ENCODE measurements at regions not wholly inside any gene's neighbourhood (a gene's known extent, or its start where the extent isn't known, plus 50 kb on each side); places are given as distances from the start of the nearest gene placed in this dataset.
"Not testable (repeated sequence)": the region's sequence is repeated elsewhere in the genome, so short reads cannot be mapped to it uniquely, and the experiment has no call there.

DNA sequence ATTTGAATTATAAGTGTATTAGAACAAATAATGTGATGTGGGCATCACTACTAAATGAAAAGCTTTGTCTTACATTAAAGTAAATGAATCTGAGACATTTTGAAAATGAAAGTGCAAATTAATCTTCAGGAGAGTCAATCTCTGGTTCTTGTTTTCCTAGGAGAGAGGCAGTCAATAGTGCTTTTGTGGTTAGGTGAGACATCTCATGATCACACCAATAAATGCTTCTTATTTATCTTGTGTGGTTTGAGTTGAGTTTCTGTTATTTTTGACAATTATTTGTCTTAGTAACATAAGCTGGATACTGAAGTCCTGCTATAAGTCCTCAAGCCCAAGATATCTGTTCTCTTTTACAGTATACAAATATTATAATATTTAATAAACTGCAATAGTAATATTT lies 1378.0 kb upstream of the PCDH9 start:
- no peak for DNase-seq

DNA sequence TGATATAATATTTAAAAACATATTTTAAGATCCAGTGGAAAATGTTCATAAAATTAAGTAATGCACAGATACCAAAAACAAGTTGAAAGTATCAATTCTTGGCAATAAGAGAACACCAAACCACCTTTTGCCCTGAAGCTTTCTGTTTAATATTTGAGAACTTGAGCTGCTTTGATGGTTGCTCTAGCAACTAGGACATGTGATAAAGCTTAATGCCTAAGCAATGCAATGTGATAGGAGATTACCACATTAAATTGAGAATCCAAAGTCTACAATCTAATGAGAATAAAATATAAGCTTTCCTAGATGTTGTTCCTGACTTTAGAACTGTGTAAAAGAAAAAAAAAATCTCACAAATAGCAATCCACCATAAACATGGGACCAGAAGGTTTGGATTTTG lies 1367.5 kb upstream of the PCDH9 start:
- no peak for DNase-seq

DNA sequence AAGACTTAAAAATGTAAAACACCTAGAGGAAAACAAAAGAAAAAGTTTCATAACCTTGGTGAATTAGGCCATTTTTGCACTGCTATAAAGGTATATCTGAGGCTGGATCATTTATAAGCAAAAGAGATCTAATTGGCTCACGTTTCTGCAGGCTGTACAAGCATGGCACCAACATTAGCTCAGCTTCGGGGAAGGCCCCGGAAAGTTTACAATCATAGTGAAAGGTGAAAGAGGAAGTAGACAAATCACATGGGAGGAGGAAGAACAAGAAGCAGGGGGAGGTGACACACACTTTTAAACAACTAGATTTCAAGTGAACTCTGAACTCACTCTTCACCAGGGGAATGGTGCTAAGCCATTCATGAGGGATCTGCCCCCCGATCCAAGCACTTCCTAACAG lies 1358.5 kb upstream of the PCDH9 start:
- no peak for DNase-seq

DNA sequence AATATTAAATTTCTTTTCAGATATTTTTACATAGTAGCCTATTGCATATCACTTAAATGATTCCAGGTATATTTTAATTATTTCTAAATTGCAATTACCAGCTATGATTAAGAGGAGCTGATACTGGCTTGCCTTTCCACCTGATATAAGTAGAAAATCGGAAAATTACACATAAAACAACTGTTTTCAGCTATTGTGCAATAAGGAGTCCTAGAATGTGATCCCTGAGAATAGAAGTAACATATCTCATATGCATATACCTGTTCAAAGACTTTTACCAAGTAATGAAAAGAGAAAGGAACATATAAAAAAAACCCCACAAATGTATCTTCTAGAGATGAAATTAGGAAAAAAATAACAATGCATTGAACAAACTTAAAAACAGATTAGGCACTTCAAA lies 1354.6 kb upstream of the PCDH9 start:
- no peak for DNase-seq

DNA sequence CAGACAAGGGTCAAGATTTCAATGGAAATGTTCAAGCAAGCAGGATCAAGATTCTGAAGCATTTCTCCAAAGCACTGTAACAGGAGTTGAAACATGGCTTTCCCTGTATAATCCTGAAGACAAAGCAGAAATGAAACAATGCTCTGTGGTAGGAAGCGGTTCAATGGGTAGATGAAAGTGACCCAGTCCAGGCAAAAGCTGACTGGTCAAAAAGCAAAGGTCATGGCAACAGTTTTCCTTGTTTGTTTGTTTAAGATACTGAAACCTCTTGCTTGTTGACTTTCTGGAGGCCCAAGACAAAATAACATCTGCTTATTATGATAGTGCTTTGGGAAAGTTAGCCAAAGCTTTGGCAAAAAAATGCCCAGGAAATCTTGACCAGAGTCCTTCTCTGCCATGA lies 1343.9 kb upstream of the PCDH9 start:
- DNase-seq = no peak

DNA sequence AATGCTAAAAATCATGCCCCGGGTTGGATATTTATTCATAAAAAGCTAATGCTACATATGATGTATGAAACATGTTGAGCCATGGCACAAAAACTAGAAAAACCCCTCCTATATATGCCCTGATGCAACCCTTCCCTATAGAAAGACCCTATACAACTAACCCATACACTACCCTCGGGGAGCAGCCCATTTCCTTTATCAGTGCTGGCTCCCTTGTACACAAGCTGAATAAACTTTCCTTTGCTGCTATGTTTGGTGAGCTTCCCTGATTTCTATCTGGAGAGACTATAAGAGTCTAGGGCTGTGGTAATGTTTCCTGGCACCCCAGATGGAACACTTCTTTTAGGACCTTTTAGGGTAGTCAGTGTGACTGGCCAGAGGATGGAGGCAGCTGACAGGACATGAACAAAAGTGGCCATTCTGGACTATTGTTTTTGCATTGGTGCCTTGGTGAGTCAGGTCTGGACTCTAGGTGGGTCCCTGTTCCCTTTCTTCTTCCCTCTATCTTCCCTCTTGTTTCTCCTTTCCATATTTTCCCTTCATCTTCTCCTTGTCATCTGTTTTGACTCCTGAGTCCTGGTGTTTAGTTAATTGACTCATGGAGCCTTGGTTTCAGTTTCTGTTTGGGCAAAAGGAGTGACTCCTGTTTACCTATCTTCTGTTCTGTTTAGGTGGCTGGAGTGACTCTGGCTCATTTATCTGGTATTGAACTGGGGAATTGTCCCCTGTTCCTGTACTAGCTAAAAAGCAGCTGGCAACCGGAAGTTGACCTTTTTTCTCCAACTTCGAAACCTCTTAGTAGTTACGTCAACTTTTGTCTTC lies 1321.8 kb upstream of the PCDH9 start:
- no peak for DNase-seq

DNA sequence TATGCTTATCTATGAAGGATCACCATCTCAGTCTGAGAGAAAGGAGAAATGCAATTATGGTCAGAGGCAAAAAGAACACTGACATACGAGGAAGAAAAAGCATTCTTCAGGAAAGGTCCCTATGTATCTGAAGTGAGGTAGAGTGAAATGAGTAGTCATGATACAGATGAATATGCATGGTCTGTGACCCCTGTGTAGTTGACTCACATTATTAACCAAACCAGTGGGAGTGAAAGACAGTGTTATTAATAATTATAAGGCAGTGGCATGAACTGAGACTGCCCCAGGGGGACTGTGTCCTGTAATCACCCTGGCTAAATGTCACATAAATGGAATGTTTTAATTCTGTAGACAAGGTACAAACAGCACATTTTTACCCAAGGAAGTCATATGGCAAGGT lies 1320.2 kb upstream of the PCDH9 start:
- DNase-seq = no peak

DNA sequence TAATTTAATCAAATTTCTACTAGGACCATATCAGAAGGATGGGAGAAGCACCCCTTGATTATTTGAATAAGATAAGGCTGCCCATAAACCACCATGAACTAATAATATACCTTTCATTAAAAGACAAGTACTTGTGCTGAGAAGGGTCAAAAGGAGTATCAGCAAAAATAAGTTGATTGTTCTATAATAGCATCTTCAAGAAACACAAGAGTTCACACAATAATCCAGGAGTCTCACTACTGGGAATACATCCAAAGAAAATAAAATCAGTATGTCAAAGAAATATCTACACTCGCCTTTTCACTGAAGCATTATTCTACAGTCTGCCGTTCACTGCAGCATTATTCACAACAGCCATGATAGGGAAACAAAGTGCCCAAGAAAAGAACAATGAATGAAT lies 1310.1 kb upstream of the PCDH9 start:
- no peak for DNase-seq

DNA sequence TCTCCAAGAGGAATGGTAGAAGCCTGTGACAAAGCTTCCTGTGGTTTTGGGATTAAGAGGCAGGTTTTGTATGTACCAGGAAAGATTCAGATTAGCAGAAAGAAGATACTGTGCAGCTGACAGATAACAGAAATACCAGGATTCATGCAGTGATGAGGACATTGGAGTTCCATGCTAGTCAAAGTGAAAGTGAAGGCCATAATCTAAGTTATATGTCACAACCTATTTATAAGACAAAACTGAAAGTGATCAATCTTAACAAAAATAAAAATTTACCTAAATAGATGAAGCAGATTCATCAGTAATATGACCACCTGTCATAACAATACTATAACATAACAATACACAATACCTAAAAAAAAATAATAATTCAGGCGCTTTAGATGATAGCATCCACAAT lies 1305.2 kb upstream of the PCDH9 start:
- no peak for DNase-seq

DNA sequence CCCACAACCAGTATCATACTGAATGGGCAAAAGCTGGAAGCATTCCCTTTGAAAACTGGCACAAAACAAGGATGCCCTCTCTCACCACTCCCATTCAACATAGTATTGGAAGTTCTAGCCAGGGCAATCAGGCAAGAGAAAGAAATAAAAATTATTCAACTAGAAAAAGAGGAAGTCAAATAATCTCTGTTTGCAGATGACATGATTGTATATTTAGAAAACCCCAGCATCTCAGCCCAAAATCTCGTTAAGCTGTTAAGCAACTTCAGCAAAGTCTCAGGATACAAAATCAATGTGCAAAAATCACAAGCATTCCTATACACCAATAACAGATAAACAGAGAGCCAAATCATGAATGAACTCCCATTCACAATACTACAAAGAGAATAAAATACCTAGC lies 1297.0 kb upstream of the PCDH9 start:
- DNase-seq = not testable (repeated sequence)

DNA sequence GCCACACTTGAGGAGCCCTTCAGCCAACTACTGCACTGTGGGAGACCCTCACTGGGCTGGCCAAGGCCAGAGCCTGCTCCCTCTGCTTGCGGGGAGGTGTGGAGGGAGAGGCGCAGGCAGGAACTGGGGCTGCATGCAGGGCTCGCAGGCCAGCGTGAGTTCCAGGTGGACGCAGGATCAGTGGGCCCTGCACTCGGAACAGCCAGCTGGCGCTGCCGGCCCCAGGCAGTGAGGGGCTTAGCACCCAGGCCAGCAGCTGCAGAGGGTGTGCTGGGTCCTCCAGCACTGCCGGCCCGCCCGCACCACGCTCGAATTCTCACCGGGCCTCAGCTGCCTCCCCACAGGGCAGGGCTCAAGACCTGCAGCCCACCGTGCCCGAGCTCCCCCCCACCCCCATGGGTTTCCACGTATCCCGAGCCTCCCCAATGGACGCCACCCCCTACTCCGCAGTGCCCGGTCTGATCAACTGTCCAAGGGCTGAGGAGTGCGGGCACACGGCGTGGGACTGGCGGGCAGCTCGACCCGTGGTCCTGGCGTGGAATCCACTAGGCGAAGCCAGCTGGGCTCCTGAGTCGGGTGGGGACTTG lies 1293.8 kb upstream of the PCDH9 start:
- DNase-seq = no peak

DNA sequence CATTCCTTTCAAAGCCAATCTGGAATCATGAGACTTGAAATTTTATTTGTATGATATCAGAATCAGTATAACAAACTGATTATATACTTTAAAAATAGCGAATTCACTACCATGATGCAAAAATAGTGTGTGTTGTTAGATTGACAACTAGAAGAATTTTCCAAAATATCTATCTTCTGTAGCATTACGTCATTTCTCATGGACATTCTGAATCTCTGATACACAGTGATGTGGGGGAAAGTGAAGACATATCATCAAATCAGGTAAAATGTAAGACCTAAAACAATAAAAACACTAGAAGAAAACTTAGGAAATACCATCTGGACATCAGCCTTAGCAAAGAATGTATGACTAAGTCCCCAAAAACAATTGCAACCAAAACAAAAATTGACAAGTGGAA lies 1292.0 kb upstream of the PCDH9 start:
- DNase-seq = no peak

DNA sequence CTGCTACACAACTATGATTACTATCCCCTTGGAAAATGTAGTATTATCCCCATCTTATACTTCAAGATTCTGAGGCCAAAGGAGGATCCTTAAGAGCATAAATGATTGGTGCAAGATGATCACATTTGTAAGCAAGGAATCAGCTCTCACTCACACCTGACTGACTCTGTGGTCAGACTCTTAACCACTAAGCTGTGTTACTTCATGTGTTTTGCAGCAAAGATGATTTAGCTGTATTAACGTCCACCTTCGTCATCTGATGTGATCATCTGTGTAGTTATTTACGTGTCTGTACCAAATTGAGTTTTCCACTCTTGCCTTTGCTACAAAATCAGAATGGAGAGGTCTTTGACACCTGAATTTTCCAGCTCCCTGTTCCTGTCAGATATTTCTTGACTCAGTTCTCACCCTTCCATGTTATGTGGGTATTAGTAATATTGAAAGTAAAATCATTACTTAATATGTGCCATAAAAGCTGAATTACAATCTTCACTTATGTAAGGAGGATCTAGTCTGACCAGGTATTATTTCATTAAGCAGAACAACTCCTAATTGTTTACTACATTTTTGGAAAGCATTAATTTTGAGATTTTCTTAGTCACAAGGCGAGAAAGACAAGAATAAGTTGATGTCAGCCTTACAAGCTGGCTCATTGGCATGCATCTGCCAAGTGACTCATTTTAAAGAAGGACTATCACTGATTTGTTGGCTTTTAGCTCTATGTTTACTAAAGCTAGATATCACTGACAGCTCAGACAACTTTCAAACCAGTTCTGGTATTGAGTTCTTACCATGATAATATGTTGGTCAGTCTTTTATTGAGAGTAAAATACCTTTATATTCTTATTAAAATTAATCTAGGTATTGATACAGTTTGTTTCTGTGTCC lies 1279.8 kb upstream of the PCDH9 start:
- no peak for DNase-seq

DNA sequence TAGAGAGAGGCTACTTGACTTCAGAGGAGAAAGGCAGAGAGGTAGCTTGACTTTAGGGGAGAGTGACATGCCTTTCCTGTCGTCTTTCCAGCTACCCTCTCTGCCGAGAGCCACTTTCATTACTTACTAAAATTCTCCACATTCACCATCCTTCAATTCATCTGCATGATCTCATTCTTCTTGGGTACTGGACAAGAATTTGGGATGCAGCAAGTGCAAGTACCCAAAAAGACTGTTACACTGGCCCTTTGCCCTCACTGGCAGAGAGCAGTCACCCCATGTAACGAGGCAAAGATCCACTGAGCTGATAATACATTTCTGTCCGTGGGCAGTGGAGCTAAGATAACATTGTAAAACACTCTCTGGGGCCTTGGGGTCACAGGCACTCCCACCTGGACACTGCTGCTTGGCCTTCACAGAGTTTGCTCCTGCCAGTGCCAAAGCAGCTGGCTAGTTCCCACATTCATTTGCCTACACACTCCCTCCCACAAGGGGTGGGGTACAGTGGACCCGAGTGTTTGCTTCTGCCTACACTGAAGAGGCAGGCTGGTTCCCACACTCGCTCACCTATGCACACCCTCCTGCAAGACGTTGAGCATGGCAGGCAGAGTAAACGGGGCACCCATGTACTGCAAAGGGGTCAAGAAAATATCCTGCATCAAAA lies 1276.9 kb upstream of the PCDH9 start:
- DNase-seq = no peak

DNA sequence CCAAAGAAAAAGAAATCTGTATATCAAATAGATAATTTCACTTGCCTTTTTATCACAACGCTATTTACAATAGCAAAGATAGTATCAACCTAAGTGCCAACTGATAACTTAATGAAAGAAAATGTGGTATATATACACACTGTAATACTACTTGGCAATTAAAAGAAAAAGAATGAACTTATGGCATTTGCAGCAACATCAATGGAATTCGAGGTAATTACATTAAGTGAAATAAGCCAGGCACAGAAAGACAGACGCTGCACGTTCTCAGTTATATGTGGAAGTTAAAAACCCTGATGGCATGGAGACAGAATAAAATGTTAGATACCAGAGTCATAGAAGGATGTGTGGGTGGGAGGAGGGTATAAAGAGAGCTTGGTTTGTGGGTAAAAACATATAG lies 1260.5 kb upstream of the PCDH9 start:
- DNase-seq = no peak

DNA sequence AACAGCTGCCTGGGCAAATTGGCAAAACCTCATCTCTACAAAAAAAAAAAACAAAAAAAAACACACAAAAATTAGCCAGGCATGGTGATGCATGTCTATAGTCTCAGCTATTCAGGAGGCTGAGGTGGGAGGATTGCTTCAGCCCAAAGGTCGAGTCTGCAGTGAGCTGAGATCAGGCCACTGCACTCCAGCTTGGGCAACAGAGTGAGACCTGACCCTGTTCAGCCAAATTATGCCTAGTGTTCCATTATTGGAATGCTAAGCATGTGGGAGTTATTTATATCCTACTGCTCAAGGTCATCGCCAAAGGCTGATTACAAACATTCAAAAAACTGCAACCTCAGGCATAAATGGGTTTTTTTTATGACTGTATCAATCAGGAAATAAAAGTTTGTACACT lies 1251.0 kb upstream of the PCDH9 start:
- no peak for DNase-seq

DNA sequence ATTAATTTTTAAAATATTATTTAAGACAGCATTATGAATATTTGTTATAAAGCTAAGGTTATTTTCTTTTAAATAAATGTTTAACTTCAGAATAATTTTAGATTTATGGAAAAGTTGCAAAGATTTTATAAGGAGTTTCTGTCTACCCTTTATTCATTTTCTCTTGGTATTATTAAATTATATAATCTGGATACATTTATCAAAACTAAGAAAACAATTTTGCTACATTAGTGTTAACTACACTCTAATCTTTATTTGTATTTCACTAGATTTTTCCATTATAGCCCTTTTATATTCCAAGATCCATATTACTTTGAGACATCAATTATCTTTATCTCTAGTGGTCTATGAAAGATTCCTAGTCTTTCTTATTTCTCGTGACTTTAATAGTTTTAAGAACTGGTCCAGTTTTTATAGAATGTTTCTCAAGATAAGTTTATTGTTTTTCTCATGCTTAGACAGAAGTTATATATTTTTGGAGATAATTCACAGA lies 1243.7 kb upstream of the PCDH9 start:
- no peak for DNase-seq

DNA sequence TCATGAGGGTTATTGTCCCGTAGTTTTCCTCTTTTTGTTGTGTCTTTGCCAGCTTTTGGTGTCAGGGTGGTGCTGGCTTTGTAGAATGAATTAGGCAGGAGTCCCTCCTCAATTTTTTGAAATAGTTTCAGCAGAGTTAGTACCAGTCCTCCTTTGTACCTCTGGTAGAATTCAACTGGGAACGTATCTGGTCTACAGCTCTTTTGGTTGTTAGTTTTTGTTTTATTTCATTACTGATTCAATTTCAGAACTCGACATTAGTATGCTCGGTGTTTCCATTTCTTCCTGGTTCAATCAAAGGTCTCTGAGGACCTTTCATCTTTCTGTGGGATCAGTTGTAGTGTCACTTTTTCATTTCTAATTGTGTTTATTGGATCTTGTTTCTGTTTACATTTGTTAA lies 1237.0 kb upstream of the PCDH9 start:
- DNase-seq = no peak

DNA sequence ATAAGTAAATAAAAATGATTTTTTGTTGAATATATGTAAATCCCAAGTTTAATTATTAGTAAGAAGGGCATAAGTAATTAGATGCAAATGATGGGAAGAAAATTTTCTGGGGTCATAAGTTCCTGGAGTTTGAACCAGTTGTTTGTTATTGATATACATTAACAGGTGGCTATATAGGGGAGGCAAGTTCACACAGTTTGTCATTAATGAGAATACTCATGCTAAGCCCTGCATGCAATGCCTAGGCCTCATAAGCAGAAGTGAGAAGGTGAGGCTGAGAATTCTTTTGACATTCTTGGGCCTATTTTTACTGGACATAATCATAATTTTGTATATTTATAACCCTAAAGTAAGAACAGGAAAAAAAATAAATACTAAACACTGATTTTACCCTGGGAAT lies 1210.7 kb upstream of the PCDH9 start:
- no peak for DNase-seq

DNA sequence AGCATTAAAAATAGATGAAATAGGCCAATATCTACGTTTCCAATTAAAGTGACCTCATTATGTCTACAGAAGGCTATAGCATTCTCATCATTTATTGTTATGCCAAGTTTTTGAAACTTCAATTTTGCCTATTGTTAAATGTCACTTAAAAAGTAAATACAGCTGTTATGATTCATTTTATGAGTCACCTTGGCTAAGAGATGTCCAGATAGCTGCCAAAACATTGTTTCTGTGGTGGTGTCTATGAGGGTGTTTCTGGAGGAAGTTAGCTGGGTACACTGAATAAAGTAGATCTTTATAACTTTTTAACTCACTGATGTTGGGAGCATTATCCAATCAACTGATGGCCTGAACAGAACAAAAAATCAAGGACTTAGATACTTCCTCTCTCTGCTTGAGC lies 1209.7 kb upstream of the PCDH9 start:
- no peak for DNase-seq

DNA sequence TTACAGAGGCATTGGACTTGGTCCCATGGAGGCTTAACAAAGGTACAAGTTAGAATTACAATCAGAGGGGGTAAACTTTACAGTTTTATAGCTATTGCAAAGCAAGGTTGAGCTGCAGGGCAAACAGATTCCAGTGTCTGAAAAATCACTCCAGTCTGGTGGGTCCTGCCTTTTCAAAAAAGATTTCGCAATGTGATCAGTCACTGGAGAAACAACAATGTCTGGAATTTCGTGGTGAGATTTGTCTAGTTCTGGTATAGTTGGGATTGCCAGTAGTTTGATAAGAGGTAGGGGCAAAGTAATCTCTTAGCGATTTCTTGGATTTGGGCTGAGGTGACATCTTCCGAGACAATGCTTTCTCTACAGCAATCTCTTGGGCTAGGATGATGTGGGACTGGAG lies 1198.2 kb upstream of the PCDH9 start:
- DNase-seq = no peak

DNA sequence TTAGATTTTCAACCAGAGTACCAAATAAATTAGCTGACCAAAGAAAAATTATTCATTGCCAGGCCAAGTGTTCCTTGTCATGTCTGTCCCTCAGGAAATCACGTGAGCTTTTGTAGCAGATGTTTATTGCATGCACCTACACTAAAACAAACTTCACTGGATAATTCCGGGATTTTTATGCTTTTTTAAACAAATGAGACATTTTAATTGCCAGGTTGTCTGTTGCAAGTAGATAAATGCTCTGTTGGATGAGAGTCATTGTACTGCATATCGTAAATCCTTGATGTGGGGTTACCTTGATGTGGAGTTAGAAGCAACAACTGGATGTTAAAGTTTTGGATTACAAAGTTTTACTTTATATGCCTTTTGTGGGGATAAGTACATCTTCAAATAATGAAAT lies 1187.7 kb upstream of the PCDH9 start:
- DNase-seq = no peak

DNA sequence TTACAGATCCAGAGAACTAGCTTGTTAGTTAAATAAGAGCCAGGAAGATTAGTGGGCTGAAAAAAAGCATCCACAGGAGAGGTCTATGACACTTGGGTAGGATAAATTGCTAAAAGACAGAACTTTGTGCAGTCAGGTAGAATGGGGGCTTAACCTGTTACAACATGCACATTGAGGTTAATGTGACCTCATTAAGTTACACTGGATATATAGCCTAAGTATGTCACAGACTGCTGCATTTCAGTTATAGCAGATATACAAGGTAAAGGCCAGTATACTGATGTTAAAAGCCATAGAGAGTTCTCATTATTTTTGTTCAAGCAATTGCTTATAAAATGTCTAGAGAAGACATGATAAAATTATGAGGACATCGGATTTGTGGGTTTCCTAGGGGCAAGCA lies 1179.9 kb upstream of the PCDH9 start:
- no peak for DNase-seq
